HT-29 (cell line): ENCODE measurements at regions not wholly inside any gene's neighbourhood (a gene's known extent, or its start where the extent isn't known, plus 50 kb on each side); places are given as distances from the start of the nearest gene placed in this dataset.
A peak's percentile ranks its signal among the peaks of the same experiment; 100 is the strongest.

Experiments used
- DNase-seq: peaks from one replicate; pipeline ENCODE4 v3.0.0-alpha.2; 2015; ENCODE audit warnings: low spot score

DNA sequence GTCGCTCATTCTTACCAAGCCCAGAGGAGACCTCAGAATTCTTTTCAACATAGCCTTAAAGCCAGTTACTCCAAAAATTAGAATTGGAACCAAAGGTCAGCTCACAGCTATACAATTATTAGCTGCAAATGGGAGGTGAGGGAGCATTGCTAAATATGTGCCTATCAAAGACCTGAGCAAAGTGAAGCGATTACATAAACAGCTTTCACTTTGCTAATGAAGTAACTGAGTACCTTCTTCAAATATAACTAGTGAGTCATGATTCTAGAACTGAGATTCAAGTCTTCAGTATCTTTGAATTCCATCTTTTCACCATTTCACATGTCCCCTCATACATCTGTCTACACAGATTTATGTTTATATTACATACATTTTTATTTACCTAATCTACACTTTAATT lies 122.6 kb downstream of the P2RY1 start:
- no peak for DNase-seq

DNA sequence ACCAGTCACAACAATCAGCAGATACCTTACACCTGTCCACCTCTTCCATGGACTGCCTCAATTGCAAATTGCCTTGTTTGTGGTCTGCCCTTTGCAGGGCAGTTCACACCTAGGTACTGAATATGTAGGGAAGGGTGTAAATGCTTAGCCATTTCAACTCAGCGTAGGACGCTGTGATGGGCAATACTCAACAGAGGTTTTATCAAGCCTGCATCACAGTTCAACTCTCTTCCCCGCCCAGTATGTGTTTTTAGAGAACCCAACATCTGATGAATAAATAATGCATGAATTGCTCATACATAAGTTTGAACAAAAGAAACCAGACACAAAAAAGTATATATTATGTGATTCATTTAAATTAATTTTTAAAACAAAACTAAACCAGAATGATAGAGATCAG lies 124.4 kb downstream of the P2RY1 start:
- DNase-seq: no peak

- DNase-seq: no peak
Measured at GRCh38 chr3:152960684-152961083, 125.8 kb downstream of the P2RY1 start.

DNA sequence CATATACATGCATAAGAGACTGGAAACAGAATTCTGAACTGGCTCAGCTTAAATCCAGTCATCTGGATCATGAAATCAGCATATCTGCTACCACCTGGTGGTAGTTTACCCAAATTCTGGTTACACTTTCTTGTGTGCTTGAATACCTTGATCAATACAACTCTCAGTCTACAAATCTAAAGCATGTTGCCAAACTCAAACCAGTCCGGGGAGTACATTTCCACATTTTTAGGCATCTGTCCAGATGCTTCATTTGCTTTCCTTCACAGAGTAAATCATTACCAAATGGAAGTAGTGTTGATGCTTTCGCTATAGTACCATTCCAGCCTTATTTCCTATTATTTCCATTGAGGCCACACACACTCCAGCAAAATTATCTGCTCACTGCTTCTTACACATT lies 126.4 kb downstream of the P2RY1 start:
- peak; percentile 82 for DNase-seq

GRCh38 chr3:152964911-152965609 lies 130.1 kb downstream of the P2RY1 start:
- no peak for DNase-seq

GRCh38 chr3:152968388-152969024 lies 133.6 kb downstream of the P2RY1 start:
- DNase-seq: peak; percentile 52

DNA sequence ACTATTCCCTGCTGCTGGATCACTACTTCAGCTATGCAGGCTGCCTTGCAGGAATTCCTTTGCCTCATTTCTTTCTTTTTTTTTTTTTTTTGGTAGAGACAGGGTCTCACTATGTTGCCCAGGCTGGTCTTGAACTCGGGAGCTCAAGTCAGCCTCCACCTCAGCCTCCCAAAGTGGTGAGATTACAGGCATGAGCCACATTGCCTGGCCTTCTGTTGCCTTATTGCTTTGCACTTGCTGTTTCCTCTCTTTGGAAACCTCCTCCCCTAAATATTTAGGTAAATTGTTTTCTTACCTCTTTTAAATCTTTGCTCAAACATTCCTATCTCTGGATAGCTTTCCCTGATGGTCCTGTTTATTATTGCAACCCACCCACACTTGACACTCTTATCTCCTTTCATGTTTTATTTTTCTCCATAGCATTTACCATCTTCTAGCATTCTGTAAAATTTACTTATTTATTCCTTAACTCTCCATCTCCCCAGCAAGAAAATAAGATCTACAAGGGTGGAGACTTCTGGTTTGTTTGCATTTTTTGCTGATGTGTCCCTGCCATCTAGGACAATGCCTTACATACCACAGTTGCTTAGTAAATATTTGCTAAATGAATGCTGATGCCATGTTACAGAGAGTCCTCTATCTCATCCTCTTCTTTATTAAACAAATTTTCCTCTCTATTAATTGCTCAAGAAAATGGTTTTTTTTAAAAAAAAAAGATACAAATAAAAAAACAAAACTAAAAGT lies 134.8 kb downstream of the P2RY1 start:
- peak; percentile 66 for DNase-seq

DNA sequence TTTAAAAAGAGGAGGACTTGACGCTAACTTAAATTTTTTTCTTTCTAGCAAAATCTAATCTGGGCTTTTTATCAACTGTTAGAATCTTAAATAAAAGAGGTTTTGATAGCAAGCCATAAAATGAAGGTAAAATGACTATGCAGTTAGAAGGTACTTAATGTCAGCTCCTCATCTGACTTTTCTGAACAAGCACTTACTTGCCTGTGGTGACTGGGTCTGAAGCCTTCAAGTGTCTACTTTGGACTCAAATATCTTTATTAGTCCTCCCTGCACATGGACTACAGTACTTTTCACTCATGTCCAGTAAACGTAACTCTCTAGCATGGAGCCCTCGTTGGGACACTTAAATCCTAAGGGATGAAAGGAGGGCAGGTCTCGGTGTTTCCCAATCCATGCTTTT lies 135.9 kb downstream of the P2RY1 start:
- no peak for DNase-seq

GRCh38 chr3:152971880-152972279 lies 136.9 kb downstream of the P2RY1 start:
- DNase-seq: peak; percentile 39

DNA sequence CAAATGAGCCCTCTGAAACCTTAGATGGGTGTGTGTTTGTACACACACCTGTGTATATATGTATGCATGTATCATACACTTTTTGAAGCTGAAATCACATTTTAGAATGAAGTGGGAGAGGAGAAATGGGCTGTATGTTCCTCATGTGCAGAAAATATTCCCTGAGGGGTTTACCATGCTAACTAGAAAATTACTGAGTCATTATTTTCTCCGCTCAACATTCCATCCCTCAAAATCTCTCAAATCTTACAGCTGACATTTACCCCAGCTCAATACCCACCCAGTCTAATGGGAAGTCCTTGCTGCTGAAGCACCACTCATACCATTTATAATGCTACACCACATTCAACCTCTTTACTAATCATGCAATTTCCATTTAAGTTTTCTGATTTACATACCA lies 138.6 kb downstream of the P2RY1 start:
- no peak for DNase-seq

DNA sequence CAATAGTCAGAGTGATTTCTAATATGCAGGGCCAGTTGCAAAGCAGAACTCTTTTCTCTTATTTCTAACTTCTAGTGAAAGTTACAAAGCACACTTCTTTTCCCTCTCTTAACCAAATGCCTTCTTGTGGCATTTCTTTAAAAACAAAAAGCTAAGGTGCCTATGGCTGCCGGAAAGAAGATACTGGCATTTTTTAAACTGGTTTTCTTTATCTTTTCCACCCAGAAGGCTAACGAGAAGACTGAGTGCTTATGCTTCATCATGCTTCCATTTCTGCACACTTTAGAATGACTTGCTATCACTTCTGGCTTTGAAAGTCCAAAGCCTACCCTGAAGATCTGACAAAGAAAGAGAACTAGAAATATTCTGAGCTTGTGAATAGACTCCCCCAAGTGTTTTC lies 141.3 kb downstream of the P2RY1 start:
- no peak for DNase-seq

DNA sequence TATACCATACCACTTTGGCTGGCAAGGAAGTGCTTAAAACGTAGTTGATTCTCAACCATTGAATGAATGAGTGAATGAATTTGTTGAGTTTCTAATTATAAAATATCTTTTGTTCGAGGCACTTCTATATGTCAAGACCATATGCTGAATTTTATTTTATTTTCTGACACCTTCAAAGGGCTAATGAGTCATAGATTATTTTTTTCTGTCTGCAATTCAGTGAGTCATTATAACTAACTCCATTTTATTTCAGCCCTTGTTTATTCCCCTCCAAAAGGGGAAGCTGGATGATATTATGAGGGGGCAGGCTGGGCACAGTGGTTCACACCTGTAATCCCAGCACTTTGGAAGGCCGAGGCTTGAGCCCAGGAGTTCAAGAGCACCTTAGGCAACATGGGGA lies 142.4 kb downstream of the P2RY1 start:
- no peak for DNase-seq

- DNase-seq: no peak
Measured at GRCh38 chr3:152978152-152978551, 143.2 kb downstream of the P2RY1 start.

- no peak for DNase-seq
Measured at GRCh38 chr3:152997526-152997925, 162.6 kb downstream of the P2RY1 start.

- no peak for DNase-seq
Measured at GRCh38 chr3:152998591-152998990, 163.4 kb upstream of the RAP2B start.

- DNase-seq: no peak
Measured at GRCh38 chr3:153000325-153000724, 161.7 kb upstream of the RAP2B start.

- no peak for DNase-seq
Measured at GRCh38 chr3:153001210-153002078, 160.6 kb upstream of the RAP2B start.

DNA sequence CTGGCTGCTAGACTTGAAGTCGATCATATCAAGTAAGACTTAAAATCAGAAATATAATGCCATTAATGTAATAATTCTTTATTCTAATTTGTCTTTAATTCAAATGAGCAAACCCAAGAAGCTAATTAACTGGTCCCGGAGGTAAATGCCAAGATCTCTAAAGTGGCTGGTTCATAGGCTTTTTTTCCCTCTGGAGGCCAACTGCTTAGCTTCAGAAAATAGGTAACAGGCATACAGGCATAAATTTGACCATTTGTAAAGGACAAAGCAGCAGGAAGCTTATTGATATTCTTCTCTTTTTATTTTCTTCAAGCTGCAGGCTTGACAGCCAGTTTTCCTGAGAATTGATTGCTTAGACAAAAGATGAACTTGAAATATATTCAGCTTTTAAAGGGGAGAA lies 158.6 kb upstream of the RAP2B start:
- DNase-seq: no peak

GRCh38 chr3:153003862-153004261 lies 158.2 kb upstream of the RAP2B start:
- DNase-seq: no peak

DNA sequence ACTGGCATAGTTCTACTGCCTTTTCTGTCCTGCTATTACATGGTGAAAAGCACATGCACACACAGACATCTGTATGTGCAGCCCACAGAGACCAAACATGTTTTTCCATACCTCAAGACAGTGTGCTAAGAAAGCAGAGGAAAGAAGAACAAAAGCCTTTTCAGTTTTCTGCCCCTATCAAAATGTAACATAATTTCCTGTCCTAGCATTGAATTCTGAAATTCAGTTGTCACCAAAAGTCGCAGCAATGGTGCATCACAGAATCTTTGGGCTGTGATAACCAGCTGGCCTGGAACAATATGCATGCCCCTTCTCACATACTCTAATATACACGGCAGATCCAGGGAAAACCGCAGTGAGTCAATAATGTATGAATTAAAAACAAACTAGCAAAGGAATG lies 153.8 kb upstream of the RAP2B start:
- no peak for DNase-seq

- DNase-seq: no peak
Measured at GRCh38 chr3:153023896-153024295, 138.1 kb upstream of the RAP2B start.

- DNase-seq: peak; percentile 65
Measured at GRCh38 chr3:153026026-153026425, 136.0 kb upstream of the RAP2B start.
